ENCODE measurements at regions not wholly inside any gene's neighbourhood (a gene's known extent, or its start where the extent isn't known, plus 50 kb on each side); places are given as distances from the start of the nearest gene placed in this dataset.

DNA sequence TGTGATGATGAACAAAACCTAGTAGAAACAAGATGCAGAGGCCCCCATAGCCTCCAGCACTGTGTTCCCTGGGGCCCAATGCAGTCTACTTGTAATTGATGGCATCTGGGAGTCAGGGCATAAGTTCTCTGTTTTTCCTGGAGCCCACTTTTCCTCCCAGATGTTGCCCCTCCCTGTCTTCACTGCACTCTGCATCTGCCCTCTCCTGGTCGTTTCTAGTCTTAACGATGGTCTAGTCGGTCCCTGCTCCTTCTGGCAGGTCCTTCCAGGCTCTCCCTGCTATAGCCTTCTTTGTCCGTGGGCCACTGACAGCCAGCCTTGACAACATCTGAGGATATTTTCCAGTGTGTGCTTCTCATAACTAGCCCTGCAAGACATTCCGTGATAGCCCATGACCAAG is 208.3 kb downstream of the GXYLT1 start:
- no peak for DNase-seq (ENCODE audit: low read depth in 4 of 4, low spot score in 3 of 4)

DNA sequence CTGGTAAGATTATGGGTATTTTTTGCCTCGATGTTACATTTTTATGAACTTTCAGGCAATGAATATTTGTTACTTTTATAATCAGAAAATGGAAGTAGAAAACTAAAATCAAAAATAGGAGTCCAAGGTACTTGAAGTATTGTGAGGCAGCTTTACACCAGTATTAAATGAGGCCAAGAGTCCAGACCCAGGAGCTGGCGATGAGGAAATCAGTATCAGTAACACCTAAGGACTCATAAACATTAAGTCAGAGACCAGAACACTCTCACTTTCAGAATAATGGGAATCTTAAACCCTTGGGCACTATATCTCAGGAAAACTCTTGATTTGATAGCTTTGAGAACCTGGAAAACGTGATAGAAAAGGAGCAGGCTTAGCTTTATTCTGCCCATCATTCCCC is 208.8 kb downstream of the GXYLT1 start:
- no peak for DNase-seq (ENCODE audit: low read depth in 4 of 4, low spot score in 3 of 4)

DNA sequence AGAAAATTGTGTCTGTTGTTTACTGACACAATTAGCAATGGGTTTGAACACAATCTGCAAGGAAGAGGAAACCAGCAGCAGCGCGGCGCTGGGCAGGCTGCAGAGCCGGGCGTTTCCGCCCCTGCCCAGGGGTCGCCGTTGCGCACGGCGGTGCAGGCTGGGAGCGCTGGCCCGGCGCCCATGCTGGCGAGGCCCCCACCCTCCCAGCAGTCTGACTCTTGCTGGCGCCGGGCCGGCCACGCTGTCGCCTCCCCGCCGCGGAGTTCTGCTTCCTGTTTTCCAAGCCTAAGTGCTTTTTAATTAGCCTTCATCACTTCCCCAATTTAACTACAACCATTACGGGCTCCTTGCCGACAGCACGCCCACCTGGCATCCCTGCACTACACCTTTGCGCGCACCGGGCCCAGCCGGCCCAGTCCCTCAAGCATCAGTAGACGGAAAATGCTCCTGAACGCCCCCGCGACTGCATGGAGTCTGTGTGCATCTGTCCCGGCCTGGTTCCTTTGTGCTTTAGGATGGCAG is 212.1 kb downstream of the GXYLT1 start:
- peak; percentile 45 to 55 (median 50) for DNase-seq (ENCODE audit: low read depth in 4 of 4, low spot score in 3 of 4)

DNA sequence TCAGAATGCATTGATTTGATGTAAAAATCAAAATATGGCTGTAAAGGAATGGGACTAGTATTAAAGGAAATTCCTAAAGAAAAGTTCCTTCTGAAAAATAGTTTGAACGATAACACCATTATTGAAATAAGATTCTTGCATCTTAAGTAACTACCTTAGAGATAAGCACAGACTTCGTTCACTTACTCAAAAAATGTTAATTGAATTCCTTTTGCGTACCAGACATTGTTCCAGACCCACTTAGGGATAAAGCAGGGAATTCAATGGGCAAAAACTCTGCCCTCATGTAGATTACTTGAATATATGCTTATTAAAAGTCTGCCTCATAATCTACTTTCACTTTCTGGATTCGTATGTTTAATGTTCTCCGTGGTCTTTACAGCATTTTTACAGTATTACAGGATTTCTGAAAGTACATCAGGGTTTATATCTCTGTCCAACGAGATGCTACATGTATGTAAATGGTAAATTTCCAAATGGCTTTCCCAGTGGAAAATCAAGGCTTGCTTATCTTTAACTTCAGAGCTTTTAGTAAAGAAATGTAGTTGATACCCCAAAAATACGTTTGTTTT is 213.7 kb downstream of the GXYLT1 start:
- no peak for DNase-seq (ENCODE audit: low read depth in 4 of 4, low spot score in 3 of 4)

DNA sequence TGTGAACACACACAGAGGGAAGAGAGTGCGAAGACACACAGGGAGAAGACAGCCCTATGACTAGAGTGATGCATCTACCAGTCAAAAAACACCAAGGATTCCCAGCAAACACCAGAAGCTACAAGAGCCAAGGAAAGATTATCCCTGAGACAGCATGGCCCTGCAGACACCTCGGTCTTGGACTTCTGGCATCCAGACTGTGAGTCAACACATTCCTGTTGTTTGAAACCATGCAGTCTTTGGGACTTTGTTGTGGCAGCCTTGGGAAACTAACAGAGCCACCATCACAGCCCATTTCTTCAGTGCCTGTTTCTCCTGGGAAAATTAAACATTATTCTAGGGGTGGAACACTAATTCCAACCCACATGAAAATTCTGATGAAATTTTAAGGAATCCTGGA is 220.6 kb downstream of the GXYLT1 start:
- DNase-seq (ENCODE audit: low read depth in 4 of 4, low spot score in 3 of 4): no peak

DNA sequence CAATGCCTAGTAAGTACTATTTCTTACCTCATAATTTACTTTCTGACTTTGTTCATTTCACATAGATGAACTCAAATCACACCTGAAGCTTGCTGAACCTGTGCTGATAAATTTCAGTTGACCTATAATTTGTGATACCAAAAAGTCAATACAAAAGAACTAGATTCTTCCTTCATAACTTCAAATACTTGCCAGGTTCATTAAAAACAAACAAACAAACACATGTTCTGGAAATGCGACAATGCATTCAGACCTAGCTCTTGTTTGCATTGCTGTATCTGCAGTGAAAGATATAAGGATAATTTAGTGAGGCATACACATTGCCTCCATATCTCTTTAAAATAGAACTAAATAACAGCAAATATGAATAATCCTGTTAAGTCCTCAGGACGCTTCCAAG is 221.3 kb downstream of the GXYLT1 start:
- no peak for DNase-seq (ENCODE audit: low read depth in 4 of 4, low spot score in 3 of 4)

DNA sequence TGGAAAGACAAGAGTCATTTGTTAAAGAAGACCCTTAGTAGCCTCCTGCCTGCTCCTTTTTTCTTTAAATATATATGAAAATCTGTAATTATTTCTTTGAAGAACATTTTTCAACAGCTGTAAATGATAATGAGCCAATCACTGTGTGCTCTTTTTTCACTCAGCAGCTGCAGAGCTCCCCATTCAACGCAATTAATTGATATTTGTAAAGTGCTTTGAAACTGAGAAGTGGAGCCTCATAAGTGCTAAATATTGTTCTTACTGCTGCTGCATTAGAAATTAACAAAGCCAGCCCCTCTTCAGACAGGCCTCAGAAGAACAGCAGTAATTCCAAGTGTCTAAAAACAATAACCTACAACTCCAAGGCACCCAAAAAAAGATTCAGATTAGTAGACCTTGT is 224.3 kb downstream of the GXYLT1 start:
- DNase-seq (ENCODE audit: low read depth in 4 of 4, low spot score in 3 of 4): no peak

DNA sequence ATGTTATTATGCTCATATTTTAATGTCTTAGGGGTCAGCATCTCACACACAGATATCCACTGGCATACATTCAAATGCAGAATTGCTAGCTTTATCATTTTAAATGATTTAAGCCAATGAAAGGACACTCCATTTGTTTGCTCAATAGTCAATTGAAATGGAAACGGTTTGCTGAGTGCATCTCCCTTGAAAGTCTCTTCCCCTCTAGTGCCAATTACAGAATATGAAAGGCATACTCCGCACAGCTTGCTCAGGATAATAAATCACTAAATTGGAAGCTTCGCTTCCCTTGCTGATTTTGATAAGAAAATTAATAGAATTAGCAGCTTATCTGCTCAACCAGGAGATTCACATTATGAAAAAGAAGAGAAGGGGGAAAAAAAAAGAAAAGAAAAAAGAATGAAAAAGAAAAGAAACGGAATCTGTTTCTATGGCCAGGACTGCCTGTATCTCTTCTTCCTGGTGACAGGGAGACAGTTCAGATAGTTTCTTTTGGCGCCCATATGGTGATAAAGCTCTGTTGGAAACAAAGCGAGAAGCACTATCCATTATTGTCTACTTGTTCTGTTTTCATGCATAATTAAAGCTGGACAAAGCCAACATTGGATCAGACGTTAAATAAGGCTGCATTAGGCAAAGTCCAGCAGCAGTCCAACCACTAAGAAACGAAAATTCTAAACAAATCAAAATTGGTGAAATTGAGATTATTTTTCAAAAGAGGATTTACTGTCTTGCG is 225.0 kb downstream of the GXYLT1 start:
- DNase-seq (ENCODE audit: low read depth in 4 of 4, low spot score in 3 of 4): no peak

DNA sequence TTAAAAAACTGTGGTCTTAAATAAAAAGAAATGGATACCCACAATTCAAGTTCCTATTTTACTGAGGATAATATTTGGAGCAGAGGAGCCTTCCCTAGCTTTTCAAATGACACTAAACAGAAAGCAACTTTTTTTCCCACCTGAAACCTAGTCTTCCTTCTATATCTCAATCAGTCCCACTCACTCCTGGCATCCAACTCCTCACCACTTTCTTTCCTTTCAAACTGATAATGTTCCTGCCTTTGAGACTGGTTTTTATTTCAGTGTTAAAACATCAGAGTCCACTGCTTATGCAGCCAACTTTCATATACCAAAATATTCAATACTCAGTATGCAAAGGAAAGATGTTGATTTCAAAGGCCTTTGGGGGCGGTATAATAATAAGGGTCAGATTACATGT is 225.6 kb downstream of the GXYLT1 start:
- no peak for DNase-seq (ENCODE audit: low read depth in 4 of 4, low spot score in 3 of 4)

DNA sequence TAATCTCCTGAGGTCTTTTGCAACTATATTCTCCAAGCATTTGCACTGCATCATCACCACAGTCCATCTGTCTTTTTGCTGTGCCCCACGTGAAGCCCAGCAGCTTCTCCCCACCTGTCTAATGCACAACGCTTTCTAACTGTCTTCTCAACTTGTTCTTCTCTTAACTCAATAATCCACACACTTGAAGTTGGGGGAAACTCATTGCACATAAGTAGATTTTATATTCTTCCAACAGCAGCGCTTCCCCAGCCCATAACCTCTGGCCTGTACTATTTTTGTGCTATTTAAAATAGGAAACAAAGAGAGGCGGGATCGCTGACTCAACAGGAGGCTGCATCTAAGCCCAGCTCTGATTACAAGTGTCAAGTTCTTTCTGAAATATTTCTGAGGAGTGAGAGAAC is 226.7 kb downstream of the GXYLT1 start:
- no peak for DNase-seq (ENCODE audit: low read depth in 4 of 4, low spot score in 3 of 4)

DNA sequence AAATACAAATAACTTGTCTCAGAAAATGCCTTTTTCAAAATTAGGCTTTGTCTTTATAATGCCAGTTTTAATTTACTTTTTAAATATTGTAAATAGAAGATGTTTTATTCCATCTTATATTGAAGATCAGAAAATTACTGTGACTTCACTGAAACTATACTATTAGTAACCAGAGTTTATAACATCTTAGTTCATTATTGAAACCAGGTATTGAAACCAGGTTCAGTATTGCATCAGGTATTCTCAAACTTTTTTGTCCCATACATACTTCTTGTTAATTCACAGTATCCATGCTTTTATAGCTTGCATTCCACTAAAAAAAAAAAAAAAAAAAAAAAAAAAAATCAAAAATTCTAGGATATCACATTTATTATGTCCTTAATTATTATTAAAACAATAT is 227.5 kb downstream of the GXYLT1 start:
- no peak for DNase-seq (ENCODE audit: low read depth in 4 of 4, low spot score in 3 of 4)

DNA sequence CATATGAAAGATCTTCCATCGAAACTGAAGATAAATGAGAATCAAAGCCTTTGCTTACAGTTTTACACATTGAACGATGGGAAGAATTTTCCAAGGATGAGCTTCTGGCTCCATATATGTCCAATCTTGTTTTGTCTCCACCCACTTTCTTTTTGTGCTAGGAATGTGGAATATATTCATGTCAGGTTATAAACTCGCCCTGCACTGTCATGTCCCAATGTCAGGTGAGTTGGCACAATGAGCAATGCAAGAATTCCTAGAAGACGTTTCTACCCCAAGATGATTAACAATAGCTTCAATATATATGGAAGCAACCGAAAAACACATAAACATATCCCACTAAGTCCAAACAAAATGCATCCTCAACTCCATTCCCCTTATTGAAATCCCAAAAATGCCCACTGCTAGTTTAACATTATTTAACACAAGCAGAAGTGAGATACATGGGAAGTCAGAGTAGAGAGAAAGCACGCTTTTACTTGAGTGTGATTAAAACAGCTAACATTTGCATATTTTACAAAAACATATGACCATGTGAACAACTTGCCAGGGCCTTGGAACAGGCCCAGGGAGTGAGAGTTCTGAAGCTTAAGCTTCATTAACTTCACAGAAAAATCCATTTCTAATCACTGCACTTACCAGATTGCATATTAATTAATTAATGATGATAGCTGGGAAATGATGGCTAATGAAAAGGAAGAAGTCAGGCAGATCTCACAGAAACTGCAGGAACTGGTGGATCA is 233.9 kb downstream of the GXYLT1 start:
- no peak for DNase-seq (ENCODE audit: low read depth in 4 of 4, low spot score in 3 of 4)

DNA sequence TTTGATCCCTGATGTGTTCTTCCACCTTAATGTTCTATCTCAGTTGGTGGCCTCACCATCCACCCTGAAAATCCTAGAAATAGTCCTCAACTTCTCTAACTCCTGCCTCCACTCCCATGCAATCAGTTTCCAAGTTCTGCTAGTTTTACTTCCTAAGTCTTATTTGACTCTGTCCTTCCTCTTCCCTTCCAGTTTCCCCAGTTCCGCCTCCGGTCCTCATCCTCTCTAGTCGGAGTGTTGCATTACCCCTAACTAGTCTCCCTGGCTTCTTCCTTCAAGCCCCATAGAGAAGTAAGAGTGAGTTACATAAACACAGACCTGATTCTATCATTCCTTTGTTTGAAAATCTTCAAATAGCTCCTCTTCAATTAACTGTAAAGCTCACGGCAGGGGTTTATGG is 236.5 kb downstream of the GXYLT1 start:
- DNase-seq (ENCODE audit: low read depth in 4 of 4, low spot score in 3 of 4): no peak

DNA sequence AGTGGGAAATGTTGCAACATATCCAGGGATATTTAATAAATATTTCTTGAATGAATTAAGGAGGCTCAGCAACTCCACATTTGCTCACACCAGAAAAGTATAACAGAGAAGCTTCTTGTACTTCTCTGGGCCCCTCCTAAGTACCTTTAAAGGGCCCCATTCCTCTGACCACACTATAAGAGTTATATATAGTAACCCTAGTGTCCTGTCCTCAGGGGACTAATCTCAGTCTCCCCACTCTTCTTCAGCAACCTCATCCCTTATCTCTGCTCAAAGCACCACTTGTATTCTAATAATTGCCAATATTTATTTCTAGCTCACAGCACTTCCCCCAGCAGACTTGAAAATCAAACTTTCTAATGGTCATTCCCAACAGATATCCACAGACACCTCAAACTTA is 237.1 kb downstream of the GXYLT1 start:
- no peak for DNase-seq (ENCODE audit: low read depth in 4 of 4, low spot score in 3 of 4)

DNA sequence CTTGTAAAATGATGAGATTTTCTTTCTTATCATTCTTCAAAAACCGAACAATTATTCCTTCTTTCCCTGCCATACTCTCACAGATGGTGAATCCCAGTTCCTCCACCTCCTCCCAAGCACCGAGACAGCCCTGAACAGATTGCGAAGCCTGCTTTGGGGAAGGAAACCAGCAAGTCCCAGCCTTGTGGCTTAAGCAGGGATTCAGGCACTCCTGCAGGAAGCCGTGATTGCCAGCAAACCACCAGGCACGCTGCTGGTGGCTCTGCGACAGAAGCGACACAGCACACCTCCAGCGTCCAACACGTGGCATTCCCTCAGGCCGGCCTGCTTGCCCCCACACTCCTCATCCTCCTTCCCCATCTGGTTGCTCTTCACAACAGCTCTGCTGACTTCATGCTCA is 237.7 kb downstream of the GXYLT1 start:
- DNase-seq (ENCODE audit: low read depth in 4 of 4, low spot score in 3 of 4): no peak

DNA sequence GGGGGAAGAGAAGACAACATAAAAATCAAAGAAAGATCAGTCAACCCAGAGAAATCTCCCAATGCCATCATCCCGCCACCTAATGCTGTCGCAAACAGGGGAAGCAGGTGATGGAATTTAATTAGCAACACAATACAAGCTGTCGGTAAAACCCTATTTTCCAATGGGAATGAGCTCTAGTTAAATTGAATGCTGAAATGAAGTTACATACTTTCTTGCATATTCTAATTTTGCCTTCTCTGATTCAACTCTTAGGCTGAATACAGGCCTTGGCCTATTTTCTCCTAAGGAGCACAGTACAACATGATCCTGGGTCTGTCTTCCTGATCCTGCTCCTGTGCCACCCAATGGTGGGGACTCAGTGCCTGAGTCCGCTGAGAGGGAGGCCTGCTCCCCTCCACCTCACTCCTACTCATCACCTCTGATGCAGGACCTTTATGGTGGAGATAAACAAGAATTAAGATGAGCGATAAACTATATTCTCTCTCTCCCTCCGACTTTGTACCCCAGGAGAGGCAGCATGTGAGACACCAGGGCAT is 238.8 kb downstream of the GXYLT1 start:
- DNase-seq (ENCODE audit: low read depth in 4 of 4, low spot score in 3 of 4): no peak

DNA sequence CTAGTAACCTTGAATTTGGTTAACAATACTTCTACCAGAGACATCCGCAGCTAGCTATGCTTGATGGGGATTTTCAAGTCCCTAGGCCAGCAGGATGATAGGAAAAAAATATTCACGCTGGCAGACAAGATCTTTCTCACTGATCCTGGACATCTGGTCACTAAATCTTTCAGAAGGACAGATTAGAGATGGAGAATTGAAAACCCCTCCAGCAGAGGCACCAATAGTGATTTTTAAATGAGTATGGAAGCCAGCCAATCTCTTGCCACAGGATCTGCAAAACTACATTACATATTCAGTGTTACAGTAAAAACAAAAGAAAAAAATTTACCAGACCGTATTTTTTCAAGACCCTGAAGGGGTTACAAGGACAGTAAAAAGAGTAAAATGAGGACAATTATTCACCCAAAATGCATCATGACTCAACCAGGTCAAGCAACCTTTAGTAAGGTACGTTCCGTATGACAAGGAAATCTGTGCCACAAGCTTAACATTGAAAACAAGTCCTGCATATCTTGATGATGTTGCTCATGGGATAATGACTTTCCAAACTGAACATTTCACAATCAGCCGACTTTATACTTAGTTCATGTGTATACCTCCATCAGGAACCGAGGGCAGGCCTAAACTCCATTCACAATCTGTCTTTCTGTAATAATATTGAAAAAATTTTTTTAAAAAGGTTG is 239.5 kb downstream of the GXYLT1 start:
- no peak for DNase-seq (ENCODE audit: low read depth in 4 of 4, low spot score in 3 of 4)

DNA sequence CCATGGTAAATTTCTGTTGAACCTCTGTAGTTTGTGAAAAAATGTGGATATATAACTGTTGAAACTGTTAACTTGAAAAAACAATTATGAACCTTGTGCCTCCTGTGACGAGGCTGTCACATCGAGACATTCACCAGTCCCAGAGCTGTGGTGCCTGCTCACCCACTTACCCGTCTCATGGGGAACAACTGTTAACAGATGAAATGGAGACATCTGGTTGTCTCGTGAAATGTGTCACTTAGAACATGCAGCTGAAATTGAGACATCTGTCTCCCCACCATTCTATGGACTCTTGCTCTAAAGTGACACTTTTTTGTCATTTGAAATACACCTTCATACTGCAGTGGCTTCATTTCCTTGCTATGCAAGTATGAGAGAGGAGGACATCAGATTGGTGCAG is 240.6 kb downstream of the GXYLT1 start:
- no peak for DNase-seq (ENCODE audit: low read depth in 4 of 4, low spot score in 3 of 4)

DNA sequence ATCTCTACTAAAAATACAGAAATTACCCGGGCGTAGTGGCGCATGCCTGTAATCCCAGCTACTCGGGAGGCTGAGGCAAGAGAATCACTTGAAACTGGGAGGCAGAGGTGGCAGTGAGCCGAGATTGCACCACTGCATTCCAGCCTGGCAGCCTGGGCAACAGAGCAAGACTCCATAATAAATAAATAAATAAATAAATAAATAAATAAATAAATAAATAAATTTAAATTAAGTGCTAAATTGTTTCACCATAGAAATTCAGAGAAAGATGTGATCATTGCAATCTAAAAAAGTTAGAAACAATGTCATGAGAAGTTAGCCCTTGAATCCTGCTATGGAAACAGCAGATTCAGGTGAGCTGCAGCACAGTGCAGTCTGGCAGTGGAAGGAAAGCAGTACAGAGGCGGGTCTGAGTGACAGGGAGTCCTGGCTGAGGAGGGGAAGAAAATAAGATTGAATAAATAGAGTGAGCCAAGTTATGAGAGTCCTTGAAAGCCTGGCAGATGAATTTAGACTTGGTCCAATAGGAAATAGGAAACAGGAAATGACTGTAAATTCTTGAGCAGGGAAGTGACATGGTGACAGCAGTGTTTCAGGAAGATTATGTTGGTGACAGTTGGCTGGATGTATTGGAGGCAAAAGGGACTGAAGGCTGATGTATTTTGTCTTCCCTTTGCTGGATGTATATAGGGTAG is 241.5 kb downstream of the GXYLT1 start:
- DNase-seq (ENCODE audit: low read depth in 4 of 4, low spot score in 3 of 4): no peak

DNA sequence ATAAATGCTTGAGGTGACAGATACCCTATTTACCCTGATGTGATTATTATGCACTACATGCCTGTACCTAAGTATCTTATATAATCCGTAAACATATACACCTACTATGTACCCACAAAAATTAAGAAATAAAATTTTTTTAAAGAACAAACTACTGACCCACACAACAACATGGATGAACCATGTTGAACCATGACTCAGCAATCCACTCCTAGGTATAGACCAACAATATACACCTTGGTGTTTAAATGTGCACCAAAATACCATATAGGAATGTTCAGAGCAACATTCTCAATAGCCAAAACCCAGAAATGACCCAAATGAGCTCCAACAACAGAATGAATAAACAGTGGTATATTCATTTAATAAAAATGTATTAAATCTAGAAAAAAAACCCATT is 245.1 kb downstream of the GXYLT1 start:
- no peak for DNase-seq (ENCODE audit: low read depth in 4 of 4, low spot score in 3 of 4)

Measured in left renal pelvis (tissue), 4 donors.